Muscle of leg (tissue), 3 donors: ENCODE measurements at regions not wholly inside any gene's neighbourhood (a gene's known extent, or its start where the extent isn't known, plus 50 kb on each side); places are given as distances from the start of the nearest gene placed in this dataset.

Source experiments
- DNase-seq: peaks from one replicate; pipeline ENCODE4 v3.0.0; 2013
- H3K27ac ChIP-seq: one replicate; pipeline ENCODE4 v1.5.1; 2013; ENCODE audit warnings: mild to moderate bottlenecking, low read length, control low read depth
- H3K27me3 ChIP-seq: one replicate; pipeline ENCODE4 v1.6.1; 2013; ENCODE audit warnings: low read length; ENCODE audit not compliant: control insufficient read depth, insufficient read depth
- H3K36me3 ChIP-seq: one replicate; pipeline ENCODE4 v1.6.1; 2013; ENCODE audit warnings: low read length; ENCODE audit not compliant: control insufficient read depth, insufficient read depth
- H3K4me1 ChIP-seq: one replicate; pipeline ENCODE4 v1.6.1; 2013; ENCODE audit warnings: low read length; ENCODE audit not compliant: control insufficient read depth, insufficient read depth
- H3K4me3 ChIP-seq: one replicate; pipeline ENCODE4 v1.5.1; 2013; ENCODE audit warnings: low read length, control low read depth
- H3K9me3 ChIP-seq: replicated peaks from 2 replicates; pipeline ENCODE4 v1.6.1; 2013; ENCODE audit warnings: low read depth, low read length; ENCODE audit not compliant: control insufficient read depth
- WGBS: methylation state at CpG from one replicate; pipeline ENCODE4 v1.1.5; 2013; ENCODE audit warnings: missing lambda C conversion rate; ENCODE audit not compliant: insufficient coverage; 5-methylcytosine and 5-hydroxymethylcytosine counted together

DNA sequence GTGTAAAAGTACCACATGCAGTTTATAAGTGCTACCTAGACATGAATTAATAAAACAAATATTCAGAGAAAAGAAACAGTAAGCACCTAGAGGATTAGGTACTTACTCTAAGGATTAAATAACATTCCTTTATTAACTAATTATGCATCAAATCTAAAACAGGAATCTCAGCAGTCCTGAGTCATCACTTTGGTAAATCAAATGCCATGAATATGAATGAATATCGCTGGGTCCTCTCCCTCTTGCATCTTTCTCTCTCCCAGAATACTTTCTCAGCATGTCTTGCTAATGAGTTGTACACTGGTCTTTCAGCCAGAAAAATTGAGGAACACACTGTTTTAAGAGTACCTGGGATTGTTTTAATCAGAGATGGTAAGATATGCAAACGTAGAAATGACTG, 225.5 kb upstream of the NFE2L3 start:
- no peaks in the 10 kb centered on the region for H3K9me3 ChIP-seq
- H3K4me3 ChIP-seq: no peak overlapping the region
- DNase-seq: no peak
- no peak overlapping the region for H3K27ac ChIP-seq
- no peaks in the 10 kb centered on the region for H3K36me3 ChIP-seq
- peaks cover 3% of the 10 kb centered on the region for H3K4me1 ChIP-seq
- H3K27me3 ChIP-seq: no peaks in the 10 kb centered on the region
- no CpG with 5 or more reads among the region's 2 CpGs for WGBS

DNA sequence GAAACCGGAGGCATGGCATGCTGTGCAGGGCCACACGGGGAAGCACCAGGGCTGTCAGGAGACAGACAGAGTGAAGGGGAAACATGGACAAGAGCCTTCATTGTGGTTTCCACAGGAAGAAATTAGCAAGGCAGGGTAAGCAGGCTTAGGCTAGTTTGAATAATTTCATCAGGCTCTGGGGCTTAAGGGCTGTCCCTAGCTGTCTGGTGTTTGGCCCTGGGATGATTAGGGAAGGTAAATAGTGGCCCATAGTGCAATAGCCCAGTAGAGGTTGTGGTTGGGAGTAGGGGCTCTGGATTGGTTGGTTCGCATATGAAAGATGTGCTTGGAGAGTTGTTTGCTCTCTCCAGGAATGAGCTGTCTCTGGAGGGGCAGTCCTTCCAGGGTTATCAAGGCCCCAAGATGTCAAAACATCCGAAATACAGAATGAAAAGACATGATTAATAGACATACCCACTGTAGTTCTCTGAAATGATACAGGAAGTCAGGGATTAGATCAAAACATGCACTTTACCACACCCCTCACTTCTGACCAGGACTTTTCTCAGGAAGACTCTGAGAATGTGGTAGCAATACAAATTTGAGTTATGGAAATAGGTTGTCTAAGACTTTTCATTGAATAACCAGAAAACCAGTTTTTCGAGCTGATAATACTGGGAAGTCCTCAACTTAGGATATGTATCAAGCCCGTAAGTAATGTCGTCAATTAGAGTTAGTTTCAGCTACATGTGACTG, 224.9 kb upstream of the NFE2L3 start:
- H3K27ac ChIP-seq: no peak overlapping the region
- peaks cover 3% of the 10 kb centered on the region for H3K4me1 ChIP-seq
- no peaks in the 10 kb centered on the region for H3K27me3 ChIP-seq
- DNase-seq: no peak
- no peaks in the 10 kb centered on the region for H3K36me3 ChIP-seq
- H3K4me3 ChIP-seq: no peak overlapping the region
- no peaks in the 10 kb centered on the region for H3K9me3 ChIP-seq
- 70% methylated on average over 4 of the region's 7 CpGs for WGBS

- DNase-seq: no peak
- peaks cover 3% of the 10 kb centered on the region for H3K4me1 ChIP-seq
- no peak overlapping the region for H3K4me3 ChIP-seq
- H3K27ac ChIP-seq: no peak overlapping the region
- H3K27me3 ChIP-seq: no peaks in the 10 kb centered on the region
- H3K36me3 ChIP-seq: no peaks in the 10 kb centered on the region
- H3K9me3 ChIP-seq: no peaks in the 10 kb centered on the region
- WGBS: 84% methylated on average over 3 of the region's 4 CpGs
Measured at GRCh38 chr7:25927626-25927978, 224.4 kb upstream of the NFE2L3 start.

DNA sequence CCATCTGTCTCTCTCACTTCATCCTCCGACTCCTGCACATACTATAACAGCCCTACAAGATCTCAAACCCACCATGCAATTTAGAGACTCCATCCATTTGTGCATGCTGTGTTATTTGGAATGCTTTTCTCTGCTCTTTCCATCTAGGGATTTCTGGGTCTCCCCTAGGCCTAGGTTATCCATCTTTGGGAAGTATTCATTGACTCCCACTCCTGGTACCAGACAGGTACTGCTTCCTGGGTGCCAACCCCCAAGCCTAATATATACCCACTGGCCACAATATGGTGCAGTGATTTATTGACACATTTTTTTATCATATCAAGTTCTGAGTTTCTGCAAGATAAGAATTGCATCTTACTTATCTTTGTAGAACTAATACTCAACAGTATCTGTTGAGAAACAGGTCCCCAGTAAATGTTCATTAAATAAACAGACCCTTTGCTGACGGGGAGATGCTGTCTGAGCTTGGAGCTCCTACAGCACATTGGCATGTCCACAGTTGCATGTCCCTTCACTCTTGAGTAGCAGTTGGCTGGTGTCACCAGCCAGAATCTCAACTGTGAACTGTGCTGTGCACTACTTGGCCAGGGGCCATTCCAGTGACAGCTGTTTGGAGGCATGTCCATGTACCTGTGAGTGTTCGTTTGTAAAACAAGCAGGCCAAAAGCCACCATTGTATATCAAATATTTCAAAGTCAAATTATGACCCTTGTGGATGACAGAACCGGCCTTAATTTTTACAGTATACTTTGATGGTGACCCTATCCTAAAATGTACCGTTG, 223.3 kb upstream of the NFE2L3 start:
- peaks cover 3% of the 10 kb centered on the region for H3K4me1 ChIP-seq
- no peaks in the 10 kb centered on the region for H3K27me3 ChIP-seq
- H3K9me3 ChIP-seq: no peaks in the 10 kb centered on the region
- H3K4me3 ChIP-seq: no peak overlapping the region
- no peaks in the 10 kb centered on the region for H3K36me3 ChIP-seq
- H3K27ac ChIP-seq: no peak overlapping the region
- 83% methylated on average over 4 of the region's 5 CpGs for WGBS
- no peak for DNase-seq

- Histone ChIP-seq H3K27me3 (no peaks in the 10 kb centered on the region), H3K9me3 (peaks cover 4% of the 10 kb centered on the region), H3K4me1 (no peaks in the 10 kb centered on the region), H3K27ac (no peak overlapping the region), H3K36me3 (no peaks in the 10 kb centered on the region), H3K4me3 (no peak overlapping the region)
- no peak for DNase-seq
- 86% methylated on average over 3 of the region's 5 CpGs for WGBS
Measured at GRCh38 chr7:25929448-25929847, 222.6 kb upstream of the NFE2L3 start.

GRCh38 chr7:25930492-25931048, 221.4 kb upstream of the NFE2L3 start:
- H3K27ac ChIP-seq: no peak overlapping the region

GRCh38 chr7:25931156-25931555, 220.8 kb upstream of the NFE2L3 start:
- no peaks in the 10 kb centered on the region for H3K27me3 ChIP-seq
- no CpG with 5 or more reads among the region's 1 CpG for WGBS
- no peak overlapping the region for H3K27ac ChIP-seq
- no peak overlapping the region for H3K4me3 ChIP-seq
- DNase-seq: no peak
- no peaks in the 10 kb centered on the region for H3K4me1 ChIP-seq
- no peaks in the 10 kb centered on the region for H3K36me3 ChIP-seq
- peaks cover 6% of the 10 kb centered on the region for H3K9me3 ChIP-seq

More at GRCh38 chr7:25930492-25931048, 221.4 kb upstream of the NFE2L3 start:
- Histone ChIP-seq H3K9me3 (peaks cover 6% of the 10 kb centered on the region), H3K36me3 (no peaks in the 10 kb centered on the region), H3K4me1 (no peaks in the 10 kb centered on the region), H3K4me3 (no peak overlapping the region), H3K27me3 (no peaks in the 10 kb centered on the region)
- WGBS: 90% methylated on average over 3 of the region's 5 CpGs
- no peak for DNase-seq

- Histone ChIP-seq H3K27ac (no peak overlapping the region), H3K27me3 (no peaks in the 10 kb centered on the region), H3K4me1 (no peaks in the 10 kb centered on the region), H3K36me3 (no peaks in the 10 kb centered on the region), H3K9me3 (peaks cover 6% of the 10 kb centered on the region), H3K4me3 (no peak overlapping the region)
- no peak for DNase-seq
- 83% methylated on average over 1 of the region's 1 CpG for WGBS
Measured at GRCh38 chr7:25933921-25934320, 218.1 kb upstream of the NFE2L3 start.

DNA sequence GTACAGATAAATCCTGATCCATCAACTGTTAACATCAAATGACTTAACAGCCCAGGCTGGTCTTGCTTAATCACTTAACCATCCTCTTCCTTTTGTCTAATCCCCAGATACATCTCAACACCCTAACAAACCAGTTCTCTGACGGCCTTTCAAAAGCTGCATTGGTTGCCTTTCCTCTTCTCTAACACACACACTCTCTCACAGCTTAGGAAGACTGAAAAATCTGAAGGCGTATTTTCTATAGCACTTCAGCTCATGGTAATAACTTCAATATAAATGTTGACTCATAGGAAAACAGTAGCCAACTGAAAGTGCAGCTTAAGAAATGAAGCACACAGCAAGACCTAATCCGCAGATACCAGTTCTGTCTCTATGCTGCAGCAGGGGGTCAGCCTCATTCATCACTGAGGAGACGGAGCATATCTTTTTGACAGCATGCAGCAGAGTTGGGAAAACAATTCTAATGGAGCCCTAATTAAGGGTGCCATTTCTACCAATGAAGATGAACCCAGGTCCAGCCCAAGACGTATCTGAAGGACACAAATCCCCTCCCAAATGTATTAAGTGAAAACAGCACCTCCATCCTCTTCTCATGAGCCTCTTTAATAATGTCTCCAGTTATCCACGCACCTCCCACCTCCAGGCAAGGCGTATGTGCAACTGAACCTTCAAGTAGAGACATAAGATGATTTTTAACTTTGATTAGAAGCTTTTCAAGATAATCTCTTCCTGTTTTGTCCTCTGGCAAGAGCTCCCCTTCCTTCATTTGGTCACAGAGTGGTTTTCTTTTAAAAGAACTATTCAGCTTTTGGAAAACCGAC, 211.7 kb upstream of the NFE2L3 start:
- Histone ChIP-seq H3K9me3 (no peaks in the 10 kb centered on the region), H3K36me3 (no peaks in the 10 kb centered on the region), H3K27ac (no peak overlapping the region), H3K27me3 (no peaks in the 10 kb centered on the region), H3K4me1 (peaks cover 5% of the 10 kb centered on the region), H3K4me3 (no peak overlapping the region)
- no peak for DNase-seq
- WGBS: 64% methylated on average over 3 of the region's 8 CpGs
